Neural crest cell (in vitro differentiated cells): ENCODE measurements at regions not wholly inside any gene's neighbourhood (a gene's known extent, or its start where the extent isn't known, plus 50 kb on each side); places are given as distances from the start of the nearest gene placed in this dataset.

Source experiments
- DNase-seq: peaks from one replicate; pipeline ENCODE4 v3.0.0; 2021; ENCODE audit warnings: low read depth, mixed read lengths, low spot score
- H3K27ac Mint-ChIP-seq: one replicate; pipeline ENCODE4 v1.8.0; 2021; ENCODE audit warnings: mild to moderate bottlenecking, mixed read lengths; ENCODE audit not compliant: unreplicated experiment
- H3K27me3 Mint-ChIP-seq: 2 replicates; pipeline ENCODE4 v1.8.0; 2021; ENCODE audit warnings: low read depth, mild to moderate bottlenecking, mixed read lengths
- H3K36me3 Mint-ChIP-seq: 2 replicates; pipeline ENCODE4 v1.8.0; 2021; ENCODE audit warnings: low read depth, mild to moderate bottlenecking, mixed read lengths
- H3K4me1 Mint-ChIP-seq: 2 replicates; pipeline ENCODE4 v1.8.0; 2021; ENCODE audit warnings: mixed read lengths
- H3K4me3 Mint-ChIP-seq: one replicate; pipeline ENCODE4 v1.8.0; 2021; ENCODE audit warnings: mild to moderate bottlenecking, mixed read lengths
- H3K9me3 Mint-ChIP-seq: 2 replicates; pipeline ENCODE4 v1.8.0; 2021; ENCODE audit warnings: mixed read lengths
- CTCF ChIP-seq: fragments of 200-600 bp; sonication (generic); conservative IDR thresholded peaks from 2 replicates; pipeline ENCODE4 v1.5.0; 2021; ENCODE audit warnings: antibody characterized with exemption, mild to moderate bottlenecking

- Mint-ChIP-seq H3K4me1 (peaks cover 7% of the 10 kb centered on the region), H3K4me3 (no peak overlapping the region), H3K36me3 (no peaks in the 10 kb centered on the region), H3K27ac (no peak overlapping the region), H3K9me3 (peaks cover 6% of the 10 kb centered on the region), H3K27me3 (no peaks in the 10 kb centered on the region)
- DNase-seq, result no peak
- TF ChIP-seq CTCF, result no peak
Observed at GRCh38 chr2:240336820-240337427, 98.5 kb upstream of the GPC1 start.

DNA sequence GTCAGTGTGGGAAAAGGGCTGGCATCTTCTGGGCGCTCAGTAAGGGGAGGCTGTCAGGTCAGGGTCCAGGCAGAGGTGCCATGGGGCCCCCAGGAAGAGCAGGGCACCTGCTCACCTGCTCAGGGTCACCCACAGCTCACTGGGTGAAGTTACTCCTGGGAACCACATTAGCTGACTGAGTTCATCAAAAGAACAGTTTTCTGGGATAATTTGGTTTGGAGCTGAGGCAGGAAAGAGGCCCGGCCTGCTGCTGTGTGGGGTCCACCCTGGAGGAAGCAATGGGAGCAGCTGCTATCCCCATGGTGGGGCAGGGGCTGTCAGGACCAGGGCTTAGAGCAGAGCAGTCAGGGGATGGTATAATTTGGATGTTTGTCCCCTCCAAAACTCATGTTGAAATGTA is 97.2 kb upstream of the GPC1 start:
- peaks cover 7% of the 10 kb centered on the region for H3K4me1 Mint-ChIP-seq
- no peaks in the 10 kb centered on the region for H3K27me3 Mint-ChIP-seq
- TF ChIP-seq CTCF, result no peak
- peaks cover 9% of the 10 kb centered on the region for H3K9me3 Mint-ChIP-seq
- peaks cover under 1% of the 10 kb centered on the region for H3K36me3 Mint-ChIP-seq
- H3K27ac Mint-ChIP-seq, result no peak overlapping the region
- no peak overlapping the region for H3K4me3 Mint-ChIP-seq
- DNase-seq, result no peak

DNA sequence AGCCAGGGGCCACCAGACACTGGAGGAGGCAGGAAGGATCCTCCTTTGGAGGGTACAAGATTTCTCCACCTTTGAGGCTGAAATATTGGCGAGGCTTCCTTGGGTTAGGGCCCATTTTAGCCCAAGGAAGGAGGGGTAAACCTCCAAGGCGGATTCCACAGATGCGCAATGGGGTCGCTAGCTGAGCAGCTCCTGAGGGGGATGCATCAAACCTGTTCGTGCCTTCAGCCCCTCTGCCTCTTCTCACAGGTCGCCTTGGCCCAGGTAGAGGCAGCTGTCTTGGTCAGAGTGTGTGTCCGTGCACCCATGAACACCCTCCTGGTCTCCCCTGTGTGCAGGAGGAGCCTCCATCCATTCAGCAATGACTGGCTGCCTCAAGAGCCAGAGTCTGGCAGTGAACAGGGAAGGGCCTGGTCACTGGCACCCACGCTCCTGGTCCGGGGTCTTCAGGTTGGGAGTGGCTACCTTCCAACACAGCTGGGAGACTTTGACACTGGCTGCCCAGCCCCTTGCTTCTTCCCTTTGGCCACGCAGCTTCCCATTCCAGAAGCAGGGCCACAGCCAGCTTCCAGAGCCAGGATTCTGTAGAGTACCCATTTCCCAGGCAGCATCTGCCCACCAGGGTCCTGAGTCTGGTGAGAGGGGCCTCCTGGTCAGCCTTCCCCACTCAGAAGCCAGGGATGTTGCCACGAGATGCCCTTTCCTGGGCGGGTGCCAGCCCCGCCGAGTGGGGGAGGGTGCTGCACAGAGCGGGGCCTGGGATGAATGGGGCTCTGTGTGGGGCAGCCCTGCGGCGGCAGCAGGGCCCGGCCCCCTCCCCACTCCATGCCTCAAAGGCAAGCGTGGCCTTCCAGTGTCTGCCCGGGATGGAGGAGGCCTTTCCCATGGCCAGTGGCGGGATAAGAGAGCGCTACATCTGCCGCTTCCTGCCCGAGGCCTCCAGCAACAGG is 95.8 kb upstream of the GPC1 start:
- Mint-ChIP-seq H3K4me3 (no peak overlapping the region), H3K27ac (peak overlapping the region; percentile 81), H3K27me3 (no peaks in the 10 kb centered on the region), H3K4me1 (peaks cover 7% of the 10 kb centered on the region), H3K9me3 (peaks cover 15% of the 10 kb centered on the region), H3K36me3 (peaks cover 4% of the 10 kb centered on the region)
- no peak for TF ChIP-seq CTCF
- peak; percentile 16 for DNase-seq

GRCh38 chr2:240340361-240340761 is 95.1 kb upstream of the GPC1 start:
- no peak for DNase-seq
- peaks cover 4% of the 10 kb centered on the region for H3K36me3 Mint-ChIP-seq

DNA sequence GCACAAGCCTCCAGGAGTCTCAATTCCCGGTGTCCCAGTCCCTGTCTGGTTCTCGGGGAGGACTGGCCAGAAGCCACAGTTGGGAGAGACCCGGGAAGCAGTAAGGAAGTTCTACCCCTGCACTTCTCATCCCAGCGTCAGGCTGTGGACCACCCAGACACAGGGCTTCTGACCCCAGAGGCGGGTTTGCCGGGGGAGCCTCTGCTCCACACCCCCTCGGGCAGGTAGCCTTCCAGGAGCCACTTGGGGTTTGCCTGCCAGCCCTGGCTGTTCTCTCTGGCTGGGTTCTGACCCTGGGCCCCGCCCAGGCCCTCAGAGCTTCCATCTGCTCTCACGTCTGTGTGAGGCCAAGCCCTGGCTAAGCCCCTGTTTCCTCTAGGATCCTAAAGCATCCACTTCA is 94.4 kb upstream of the GPC1 start:
- no peak overlapping the region for H3K4me3 Mint-ChIP-seq
- H3K36me3 Mint-ChIP-seq, result peaks cover 4% of the 10 kb centered on the region
- H3K4me1 Mint-ChIP-seq, result peaks cover 7% of the 10 kb centered on the region
- DNase-seq, result no peak
- H3K27me3 Mint-ChIP-seq, result no peaks in the 10 kb centered on the region
- TF ChIP-seq CTCF, result no peak
- peaks cover 20% of the 10 kb centered on the region for H3K9me3 Mint-ChIP-seq
- peak overlapping the region; percentile 82 for H3K27ac Mint-ChIP-seq

More at GRCh38 chr2:240340361-240340761, 95.1 kb upstream of the GPC1 start:
- H3K27ac Mint-ChIP-seq, result peak overlapping the region; percentile 81
- TF ChIP-seq CTCF, result no peak
- no peaks in the 10 kb centered on the region for H3K27me3 Mint-ChIP-seq
- peaks cover 7% of the 10 kb centered on the region for H3K4me1 Mint-ChIP-seq
- no peak overlapping the region for H3K4me3 Mint-ChIP-seq
- H3K9me3 Mint-ChIP-seq, result peaks cover 20% of the 10 kb centered on the region
